ENCODE measurements at regions not wholly inside any gene's neighbourhood (a gene's known extent, or its start where the extent isn't known, plus 50 kb on each side); places are given as distances from the start of the nearest gene placed in this dataset.

DNA sequence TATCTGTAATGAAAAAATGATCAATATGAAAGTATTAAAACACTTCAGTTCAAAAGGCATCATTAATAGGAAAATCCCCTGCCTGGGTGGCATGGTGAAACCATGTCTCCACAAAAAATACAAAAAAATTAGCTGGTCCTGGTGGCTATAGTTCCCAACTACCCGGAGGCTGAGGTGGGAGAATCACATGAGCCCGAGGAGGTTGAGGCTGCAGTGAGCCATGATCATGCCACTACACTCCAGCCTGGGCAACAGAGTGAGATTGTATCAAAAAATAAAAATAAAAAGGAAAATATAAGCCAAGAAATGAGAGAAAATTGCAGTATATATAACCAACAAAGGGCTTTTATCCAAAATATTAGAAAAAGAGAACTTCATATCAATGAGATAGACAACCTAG, 71.6 kb upstream of the MYCN start:
- TF ChIP-seq ZNF462 (CRISPR knock-in tag; IDR thresholded peaks at IDR 0.05), result no peak
- TF ChIP-seq CREB1 (CRISPR knock-in tag; IDR thresholded peaks at IDR 0.05; ENCODE audit: low read depth), result no peak
- H3K4me1 Mint-ChIP-seq, result no peaks in the 10 kb centered on the region

DNA sequence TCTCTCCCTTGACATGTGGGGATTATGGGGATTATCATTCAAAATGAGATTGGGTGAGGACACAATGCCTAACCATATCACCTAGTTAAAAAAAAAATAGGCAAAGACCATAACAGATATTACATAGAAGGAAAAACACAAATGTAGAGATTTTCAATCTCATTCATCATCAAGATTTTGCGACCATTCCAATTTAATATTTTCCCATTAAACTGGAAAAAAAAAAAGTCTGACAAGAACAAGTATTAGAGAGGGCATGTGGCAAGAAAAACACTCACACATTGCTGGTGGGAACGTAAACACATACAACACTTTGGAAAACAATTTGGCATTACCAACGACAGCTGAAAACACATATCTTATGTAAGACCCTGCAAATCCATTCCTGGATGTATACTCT, 71.0 kb upstream of the MYCN start:
- H3K4me3 ChIP-seq, result no peak overlapping the region
- Mint-ChIP-seq H3K36me3 (ENCODE audit: low read depth) (peaks cover 3% of the 10 kb centered on the region; the same call in 2 of the 3 replicates), H3K9me3 (peaks cover 6% of the 10 kb centered on the region; the same call in 1 of the 3 replicates), H3K4me3 (no peak overlapping the region), H3K4me1 (peaks cover 3% of the 10 kb centered on the region; the same call in 2 of the 3 replicates), H3K27ac (no peak overlapping the region), H3K27me3 (ENCODE audit: insufficient read depth, low read depth, poor library complexity) (peaks cover 1% of the 10 kb centered on the region)
- no peak overlapping the region for H3K4me2 ChIP-seq
- H4K20me1 ChIP-seq (replicated peaks; ENCODE audit: insufficient read depth), result no peaks in the 10 kb centered on the region
- no peak for DNase-seq (ENCODE audit: low spot score)
- H3F3A ChIP-seq (replicated peaks; ENCODE audit: low read depth), result no peaks in the 10 kb centered on the region
- H2AFZ ChIP-seq, result no peak overlapping the region
- no peaks in the 10 kb centered on the region for H3K27me3 ChIP-seq (ENCODE audit: insufficient read depth)
- no peak overlapping the region for H3K27ac ChIP-seq (ENCODE audit: low read depth)
- no peaks in the 10 kb centered on the region for H3K4me1 ChIP-seq (ENCODE audit: insufficient read depth)
- no peaks in the 10 kb centered on the region; the same call in 1 of the 2 replicates for H3K9me2 ChIP-seq (ENCODE audit: insufficient read depth)
- H3K79me2 ChIP-seq (replicated peaks; ENCODE audit: insufficient read depth), result no peaks in the 10 kb centered on the region
- no peak for ATAC-seq
- no peaks in the 10 kb centered on the region for H3K36me3 ChIP-seq (ENCODE audit: insufficient read depth)
- no peak for TF ChIP-seq CTCF (conservative IDR thresholded peaks at IDR 0.05; ENCODE audit: low read depth in 2 of 2)
- no peak for TF ChIP-seq EZH2 (IDR thresholded peaks at IDR 0.05; ENCODE audit: low read depth, unreplicated experiment)
- no peak for TF ChIP-seq CREB1 (CRISPR knock-in tag; IDR thresholded peaks at IDR 0.05; ENCODE audit: low read depth)
- TF ChIP-seq ZNF114 (CRISPR knock-in tag; IDR thresholded peaks at IDR 0.05), result no peak
- TF ChIP-seq, protein P1, sequence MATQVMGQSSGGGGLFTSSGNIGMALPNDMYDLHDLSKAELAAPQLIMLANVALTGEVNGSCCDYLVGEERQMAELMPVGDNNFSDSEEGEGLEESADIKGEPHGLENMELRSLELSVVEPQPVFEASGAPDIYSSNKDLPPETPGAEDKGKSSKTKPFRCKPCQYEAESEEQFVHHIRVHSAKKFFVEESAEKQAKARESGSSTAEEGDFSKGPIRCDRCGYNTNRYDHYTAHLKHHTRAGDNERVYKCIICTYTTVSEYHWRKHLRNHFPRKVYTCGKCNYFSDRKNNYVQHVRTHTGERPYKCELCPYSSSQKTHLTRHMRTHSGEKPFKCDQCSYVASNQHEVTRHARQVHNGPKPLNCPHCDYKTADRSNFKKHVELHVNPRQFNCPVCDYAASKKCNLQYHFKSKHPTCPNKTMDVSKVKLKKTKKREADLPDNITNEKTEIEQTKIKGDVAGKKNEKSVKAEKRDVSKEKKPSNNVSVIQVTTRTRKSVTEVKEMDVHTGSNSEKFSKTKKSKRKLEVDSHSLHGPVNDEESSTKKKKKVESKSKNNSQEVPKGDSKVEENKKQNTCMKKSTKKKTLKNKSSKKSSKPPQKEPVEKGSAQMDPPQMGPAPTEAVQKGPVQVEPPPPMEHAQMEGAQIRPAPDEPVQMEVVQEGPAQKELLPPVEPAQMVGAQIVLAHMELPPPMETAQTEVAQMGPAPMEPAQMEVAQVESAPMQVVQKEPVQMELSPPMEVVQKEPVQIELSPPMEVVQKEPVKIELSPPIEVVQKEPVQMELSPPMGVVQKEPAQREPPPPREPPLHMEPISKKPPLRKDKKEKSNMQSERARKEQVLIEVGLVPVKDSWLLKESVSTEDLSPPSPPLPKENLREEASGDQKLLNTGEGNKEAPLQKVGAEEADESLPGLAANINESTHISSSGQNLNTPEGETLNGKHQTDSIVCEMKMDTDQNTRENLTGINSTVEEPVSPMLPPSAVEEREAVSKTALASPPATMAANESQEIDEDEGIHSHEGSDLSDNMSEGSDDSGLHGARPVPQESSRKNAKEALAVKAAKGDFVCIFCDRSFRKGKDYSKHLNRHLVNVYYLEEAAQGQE (IDR thresholded peaks at IDR 0.05; ENCODE audit: unreplicated experiment), result no peak
- TF ChIP-seq ZNF331 (CRISPR knock-in tag; IDR thresholded peaks at IDR 0.05; ENCODE audit: low read depth), result no peak
- TF ChIP-seq, protein P2, sequence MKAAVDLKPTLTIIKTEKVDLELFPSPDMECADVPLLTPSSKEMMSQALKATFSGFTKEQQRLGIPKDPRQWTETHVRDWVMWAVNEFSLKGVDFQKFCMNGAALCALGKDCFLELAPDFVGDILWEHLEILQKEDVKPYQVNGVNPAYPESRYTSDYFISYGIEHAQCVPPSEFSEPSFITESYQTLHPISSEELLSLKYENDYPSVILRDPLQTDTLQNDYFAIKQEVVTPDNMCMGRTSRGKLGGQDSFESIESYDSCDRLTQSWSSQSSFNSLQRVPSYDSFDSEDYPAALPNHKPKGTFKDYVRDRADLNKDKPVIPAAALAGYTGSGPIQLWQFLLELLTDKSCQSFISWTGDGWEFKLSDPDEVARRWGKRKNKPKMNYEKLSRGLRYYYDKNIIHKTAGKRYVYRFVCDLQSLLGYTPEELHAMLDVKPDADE (IDR thresholded peaks at IDR 0.05), result no peak
- no peak for TF ChIP-seq STAT1 (IDR thresholded peaks at IDR 0.05; ENCODE audit: unreplicated experiment)

More for the DNA sequence above, 71.6 kb upstream of the MYCN start:
- no peaks in the 10 kb centered on the region for H3K27me3 ChIP-seq (ENCODE audit: insufficient read depth)
- H3K4me2 ChIP-seq, result no peak overlapping the region
- H3K36me3 Mint-ChIP-seq (ENCODE audit: low read depth), result peaks cover 3% of the 10 kb centered on the region; the same call in 2 of the 3 replicates
- no peaks in the 10 kb centered on the region for H3K4me1 ChIP-seq (ENCODE audit: insufficient read depth)
- H2AFZ ChIP-seq, result no peak overlapping the region
- no peaks in the 10 kb centered on the region for H3F3A ChIP-seq (replicated peaks; ENCODE audit: low read depth)
- peaks cover 1% of the 10 kb centered on the region for H3K27me3 Mint-ChIP-seq (ENCODE audit: insufficient read depth, low read depth, poor library complexity)
- H3K27ac ChIP-seq (ENCODE audit: low read depth), result no peak overlapping the region
- peaks cover 6% of the 10 kb centered on the region; the same call in 1 of the 3 replicates for H3K9me3 Mint-ChIP-seq
- no peaks in the 10 kb centered on the region for H3K36me3 ChIP-seq (ENCODE audit: insufficient read depth)
- no peak overlapping the region for H3K4me3 ChIP-seq
- H3K9me2 ChIP-seq (ENCODE audit: insufficient read depth), result no peaks in the 10 kb centered on the region; the same call in 1 of the 2 replicates
- H3K79me2 ChIP-seq (replicated peaks; ENCODE audit: insufficient read depth), result no peaks in the 10 kb centered on the region
- no peaks in the 10 kb centered on the region for H4K20me1 ChIP-seq (replicated peaks; ENCODE audit: insufficient read depth)
- ATAC-seq (no peak), DNase-seq (ENCODE audit: low spot score) (no peak)
- H3K4me3 Mint-ChIP-seq, result no peak overlapping the region
- no peak overlapping the region for H3K27ac Mint-ChIP-seq

All from GM23338 (cell line).